ENCODE measurements at regions not wholly inside any gene's neighbourhood (a gene's known extent, or its start where the extent isn't known, plus 50 kb on each side); places are given as distances from the start of the nearest gene placed in this dataset.

DNA sequence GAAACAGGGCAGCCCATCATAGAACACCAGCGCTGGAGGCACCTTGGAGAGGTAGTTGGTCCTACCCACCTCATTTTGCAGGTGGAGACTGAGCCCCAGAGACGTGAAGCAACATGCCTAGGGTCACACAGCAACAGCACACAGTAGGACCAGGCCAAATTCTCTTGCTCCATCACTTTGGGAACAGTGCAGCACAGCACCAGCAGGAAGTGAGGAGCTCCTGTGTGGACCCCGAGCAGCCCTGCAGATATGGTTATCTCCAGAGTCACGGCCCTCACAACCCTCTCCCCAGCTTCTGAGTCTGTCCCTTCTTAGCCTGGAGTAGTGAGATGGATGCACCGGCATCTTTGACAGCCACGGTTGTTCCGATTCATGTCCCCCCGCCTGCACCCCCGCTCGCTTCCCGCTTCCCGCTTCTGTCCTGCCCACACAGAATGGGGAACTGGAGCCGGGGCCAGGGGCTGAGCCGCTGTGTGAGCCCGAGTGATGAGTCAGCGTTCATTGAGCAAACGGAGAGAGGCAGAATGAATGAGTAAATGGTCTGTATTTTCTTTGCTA, 72.6 kb upstream of the DUSP22 start:
- Mint-ChIP-seq H3K27me3 (peaks cover 0 to 8% of the 10 kb centered on the region in 2 donors), H3K4me1 (ENCODE audit: low read depth in 2 of 2) (peaks cover 35 to 43% of the 10 kb centered on the region in 2 donors), H3K36me3 (ENCODE audit: insufficient read depth) (no peaks in the 10 kb centered on the region), H3K27ac (peak overlapping the region in 1 of 2 donors; percentile 49), H3K4me3 (no peak overlapping the region), H3K9me3 (no peaks in the 10 kb centered on the region)
- no peak for DNase-seq
- ATAC-seq (replicated peaks), result no peak

- Mint-ChIP-seq H3K9me3 (no peaks in the 10 kb centered on the region), H3K4me3 (no peak overlapping the region), H3K27ac (no peak overlapping the region), H3K4me1 (ENCODE audit: low read depth in 2 of 2) (peaks cover 37 to 43% of the 10 kb centered on the region in 2 donors), H3K27me3 (peaks cover 0 to 8% of the 10 kb centered on the region in 2 donors), H3K36me3 (ENCODE audit: insufficient read depth) (peaks cover 3% of the 10 kb centered on the region)
- ATAC-seq (replicated peaks) (no peak), DNase-seq (no peak)
Observed at GRCh38 chr6:220312-220711, 72.0 kb upstream of the DUSP22 start.

- Mint-ChIP-seq H3K27ac (peak overlapping the region in 1 of 2 donors; percentile 84), H3K4me1 (ENCODE audit: low read depth in 2 of 2) (peaks cover 37 to 44% of the 10 kb centered on the region in 2 donors), H3K27me3 (peaks cover 0 to 8% of the 10 kb centered on the region in 2 donors), H3K9me3 (no peaks in the 10 kb centered on the region), H3K36me3 (ENCODE audit: insufficient read depth) (peaks cover 5% of the 10 kb centered on the region), H3K4me3 (peak overlapping the region in 1 of 2 donors; percentile 52)
- ATAC-seq (replicated peaks) (no peak), DNase-seq (no peak)
Observed at GRCh38 chr6:220721-221475, 71.4 kb upstream of the DUSP22 start.

- Mint-ChIP-seq H3K9me3 (no peaks in the 10 kb centered on the region), H3K27me3 (peaks cover 0 to 8% of the 10 kb centered on the region in 2 donors), H3K36me3 (ENCODE audit: insufficient read depth) (peaks cover 5% of the 10 kb centered on the region), H3K4me3 (peak overlapping the region; percentile 37 to 52), H3K4me1 (ENCODE audit: low read depth in 2 of 2) (peaks cover 36 to 40% of the 10 kb centered on the region in 2 donors), H3K27ac (peak overlapping the region; percentile 39 to 84)
- DNase-seq (no peak), ATAC-seq (replicated peaks) (no peak)
Observed at GRCh38 chr6:221531-222349, 70.5 kb upstream of the DUSP22 start.

DNA sequence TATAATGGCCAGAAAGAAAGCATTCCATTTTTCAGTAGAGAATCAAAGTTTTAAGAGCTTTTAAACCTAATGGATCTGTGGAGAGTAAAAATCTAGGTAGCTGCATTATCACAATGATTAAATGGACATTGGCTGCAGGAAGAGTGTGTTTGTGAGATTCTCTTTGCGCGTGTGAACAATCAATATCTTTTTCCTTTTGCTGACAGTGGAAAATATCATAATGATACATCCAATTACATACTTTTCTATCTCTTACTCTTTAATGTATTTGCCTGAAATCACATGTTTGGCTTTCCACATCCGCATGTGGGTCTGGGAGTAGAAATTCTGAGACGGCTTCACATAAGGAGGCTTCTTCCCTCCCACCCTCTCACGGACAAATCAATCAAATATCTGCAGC, 69.8 kb upstream of the DUSP22 start:
- Mint-ChIP-seq H3K36me3 (ENCODE audit: insufficient read depth) (peaks cover 5% of the 10 kb centered on the region), H3K4me3 (peak overlapping the region in 1 of 2 donors; percentile 52), H3K27me3 (peaks cover 0 to 8% of the 10 kb centered on the region in 2 donors), H3K27ac (peak overlapping the region in 1 of 2 donors; percentile 84), H3K4me1 (ENCODE audit: low read depth in 2 of 2) (peaks cover 31 to 37% of the 10 kb centered on the region in 2 donors), H3K9me3 (no peaks in the 10 kb centered on the region)
- no peak for DNase-seq
- no peak for ATAC-seq (replicated peaks)

DNA sequence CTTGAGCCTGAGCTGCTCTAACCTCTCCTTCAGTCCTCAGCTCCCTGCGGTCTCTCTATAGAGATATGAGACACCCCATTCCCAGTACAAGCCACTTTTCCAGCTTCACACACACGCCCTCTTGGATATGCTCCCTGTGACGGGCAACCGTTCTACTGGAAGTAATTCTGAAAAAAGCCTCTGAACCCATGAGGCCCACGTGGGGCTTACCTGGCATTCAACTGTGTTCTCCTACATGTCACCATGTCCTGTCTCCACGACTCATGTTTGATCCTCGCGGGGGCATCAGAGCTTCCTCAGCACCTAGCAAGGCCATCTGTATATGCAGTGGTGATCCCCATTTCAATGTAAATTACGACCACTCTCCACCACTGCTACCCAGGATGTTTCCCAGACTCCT, 69.2 kb upstream of the DUSP22 start:
- H3K27ac Mint-ChIP-seq, result peak overlapping the region in 1 of 2 donors; percentile 12
- no peaks in the 10 kb centered on the region for H3K9me3 Mint-ChIP-seq
- no peak for ATAC-seq (replicated peaks)
- peaks cover 30 to 37% of the 10 kb centered on the region in 2 donors for H3K4me1 Mint-ChIP-seq (ENCODE audit: low read depth in 2 of 2)
- H3K4me3 Mint-ChIP-seq, result no peak overlapping the region
- peaks cover 0 to 8% of the 10 kb centered on the region in 2 donors for H3K27me3 Mint-ChIP-seq
- H3K36me3 Mint-ChIP-seq (ENCODE audit: insufficient read depth), result peaks cover 5% of the 10 kb centered on the region
- DNase-seq, result no peak

GRCh38 chr6:223763-224162, 68.5 kb upstream of the DUSP22 start:
- H3K27ac Mint-ChIP-seq, result peak overlapping the region in 1 of 2 donors; percentile 12
- H3K27me3 Mint-ChIP-seq, result peaks cover 0 to 8% of the 10 kb centered on the region in 2 donors
- DNase-seq (no peak), ATAC-seq (replicated peaks) (no peak)
- H3K9me3 Mint-ChIP-seq, result no peaks in the 10 kb centered on the region
- peaks cover 5% of the 10 kb centered on the region for H3K36me3 Mint-ChIP-seq (ENCODE audit: insufficient read depth)
- H3K4me1 Mint-ChIP-seq (ENCODE audit: low read depth in 2 of 2), result peaks cover 30 to 37% of the 10 kb centered on the region in 2 donors
- H3K4me3 Mint-ChIP-seq, result no peak overlapping the region

- ATAC-seq (replicated peaks), result no peak
- no peak for DNase-seq
- Mint-ChIP-seq H3K4me3 (no peak overlapping the region), H3K27me3 (peaks cover 0 to 8% of the 10 kb centered on the region in 2 donors), H3K9me3 (no peaks in the 10 kb centered on the region), H3K27ac (peak overlapping the region in 1 of 2 donors; percentile 89), H3K36me3 (ENCODE audit: insufficient read depth) (peaks cover 5% of the 10 kb centered on the region), H3K4me1 (ENCODE audit: low read depth in 2 of 2) (peaks cover 31 to 37% of the 10 kb centered on the region in 2 donors)
Observed at GRCh38 chr6:224350-224749, 67.9 kb upstream of the DUSP22 start.

- DNase-seq (peak; percentile 21 to 38 (median 26)), ATAC-seq (replicated peaks) (peak; percentile 83)
- Mint-ChIP-seq H3K36me3 (ENCODE audit: insufficient read depth) (peaks cover 5% of the 10 kb centered on the region), H3K27ac (peak overlapping the region; percentile 89 to 90), H3K27me3 (peaks cover 0 to 8% of the 10 kb centered on the region in 2 donors), H3K4me3 (peak overlapping the region; percentile 71 to 78), H3K4me1 (ENCODE audit: low read depth in 2 of 2) (peaks cover 32 to 37% of the 10 kb centered on the region in 2 donors), H3K9me3 (no peaks in the 10 kb centered on the region)
Observed at GRCh38 chr6:225121-225721, 67.1 kb upstream of the DUSP22 start.

- peaks cover 5% of the 10 kb centered on the region for H3K36me3 Mint-ChIP-seq (ENCODE audit: insufficient read depth)
- H3K4me3 Mint-ChIP-seq, result peak overlapping the region; percentile 71 to 78
- H3K27ac Mint-ChIP-seq, result peak overlapping the region; percentile 89 to 90
- no peaks in the 10 kb centered on the region for H3K9me3 Mint-ChIP-seq
- peaks cover 0 to 8% of the 10 kb centered on the region in 2 donors for H3K27me3 Mint-ChIP-seq
- H3K4me1 Mint-ChIP-seq (ENCODE audit: low read depth in 2 of 2), result peaks cover 30 to 34% of the 10 kb centered on the region in 2 donors
- DNase-seq, result no peak
- no peak for ATAC-seq (replicated peaks)
Observed at GRCh38 chr6:225907-226306, 66.4 kb upstream of the DUSP22 start.

DNA sequence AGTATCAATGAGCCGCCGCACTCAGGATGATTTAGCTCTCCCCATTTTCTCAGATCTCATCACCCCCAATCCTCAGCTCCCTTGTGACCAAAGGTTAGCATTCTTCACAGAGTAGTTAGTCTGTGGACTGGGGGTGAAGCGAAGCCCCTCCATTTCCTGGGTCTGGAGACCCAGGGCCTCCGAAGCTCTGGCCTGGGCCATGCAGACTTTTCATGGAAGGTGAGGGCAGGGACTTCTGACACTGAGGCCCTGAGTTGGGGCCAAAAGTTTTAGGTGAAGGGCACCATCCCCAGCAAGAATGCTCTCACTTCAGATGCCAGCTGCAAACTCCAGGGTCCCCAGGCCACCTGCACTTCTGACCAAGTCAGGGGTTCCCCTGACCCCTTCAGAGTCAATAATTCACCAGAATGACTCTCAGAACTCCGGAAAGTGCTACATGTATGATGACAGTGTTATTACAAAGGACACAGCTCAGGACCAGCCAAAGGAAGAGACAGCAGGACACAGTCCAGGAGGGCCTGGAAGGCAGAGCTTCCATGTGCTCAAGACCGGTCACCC, 65.7 kb upstream of the DUSP22 start:
- H3K36me3 Mint-ChIP-seq (ENCODE audit: insufficient read depth), result peaks cover 5% of the 10 kb centered on the region
- H3K27ac Mint-ChIP-seq, result no peak overlapping the region
- H3K4me1 Mint-ChIP-seq (ENCODE audit: low read depth in 2 of 2), result peaks cover 24 to 27% of the 10 kb centered on the region in 2 donors
- ATAC-seq (replicated peaks) (no peak), DNase-seq (no peak)
- H3K4me3 Mint-ChIP-seq, result peak overlapping the region in 1 of 2 donors; percentile 71
- no peaks in the 10 kb centered on the region for H3K9me3 Mint-ChIP-seq
- peaks cover 0 to 8% of the 10 kb centered on the region in 2 donors for H3K27me3 Mint-ChIP-seq

GRCh38 chr6:227074-227782, 65.1 kb upstream of the DUSP22 start:
- DNase-seq (no peak), ATAC-seq (replicated peaks) (no peak)
- H3K9me3 Mint-ChIP-seq, result no peaks in the 10 kb centered on the region
- H3K27me3 Mint-ChIP-seq, result peaks cover 0 to 8% of the 10 kb centered on the region in 2 donors
- H3K36me3 Mint-ChIP-seq (ENCODE audit: insufficient read depth), result peaks cover 5% of the 10 kb centered on the region
- no peak overlapping the region for H3K27ac Mint-ChIP-seq
- peaks cover 19 to 21% of the 10 kb centered on the region in 2 donors for H3K4me1 Mint-ChIP-seq (ENCODE audit: low read depth in 2 of 2)
- H3K4me3 Mint-ChIP-seq, result no peak overlapping the region
